ENCODE measurements at regions not wholly inside any gene's neighbourhood (a gene's known extent, or its start where the extent isn't known, plus 50 kb on each side); places are given as distances from the start of the nearest gene placed in this dataset.

GRCh38 chr10:58886406-58886805 is 290.0 kb upstream of the PHYHIPL start:
- Histone ChIP-seq H3K27ac (ENCODE audit: low read length) (peak overlapping the region; percentile 80), H3K36me3 (ENCODE audit: insufficient read depth, low read length) (no peaks in the 10 kb centered on the region), H3K9me2 (ENCODE audit: insufficient read depth, low read length) (no peaks in the 10 kb centered on the region), H3K79me2 (replicated peaks; ENCODE audit: insufficient read depth, low read length) (no peaks in the 10 kb centered on the region), H4K20me1 (ENCODE audit: insufficient read depth) (no peaks in the 10 kb centered on the region), H2AFZ (ENCODE audit: low read depth, low read length) (no peak overlapping the region), H3K27me3 (ENCODE audit: insufficient read depth, low read depth, low read length) (no peaks in the 10 kb centered on the region), H3K9me3 (ENCODE audit: low read length) (peaks cover 4% of the 10 kb centered on the region), H3K9ac (ENCODE audit: low read length) (peak overlapping the region; percentile 3), H3K4me3 (ENCODE audit: low read length) (peak overlapping the region; percentile 42), H3F3A (ENCODE audit: insufficient read depth, low read length, poor library complexity, severe bottlenecking) (peaks cover 4% of the 10 kb centered on the region), H3K4me2 (ENCODE audit: low read length) (peak overlapping the region; percentile 68)
- TF ChIP-seq SMC3 (conservative IDR thresholded peaks at IDR 0.05; ENCODE audit: poor library complexity): no peak
- peak; percentile 87 for TF ChIP-seq EP300 (conservative IDR thresholded peaks at IDR 0.05; ENCODE audit: poor library complexity, severe bottlenecking)
- TF ChIP-seq EZH2 (IDR thresholded peaks at IDR 0.05; ENCODE audit: borderline replicate concordance, insufficient read depth, low read length, poor library complexity, severe bottlenecking): no peak
- TF ChIP-seq MXI1 (conservative IDR thresholded peaks at IDR 0.05; ENCODE audit: poor library complexity, severe bottlenecking): no peak
- TF ChIP-seq, protein P1, sequence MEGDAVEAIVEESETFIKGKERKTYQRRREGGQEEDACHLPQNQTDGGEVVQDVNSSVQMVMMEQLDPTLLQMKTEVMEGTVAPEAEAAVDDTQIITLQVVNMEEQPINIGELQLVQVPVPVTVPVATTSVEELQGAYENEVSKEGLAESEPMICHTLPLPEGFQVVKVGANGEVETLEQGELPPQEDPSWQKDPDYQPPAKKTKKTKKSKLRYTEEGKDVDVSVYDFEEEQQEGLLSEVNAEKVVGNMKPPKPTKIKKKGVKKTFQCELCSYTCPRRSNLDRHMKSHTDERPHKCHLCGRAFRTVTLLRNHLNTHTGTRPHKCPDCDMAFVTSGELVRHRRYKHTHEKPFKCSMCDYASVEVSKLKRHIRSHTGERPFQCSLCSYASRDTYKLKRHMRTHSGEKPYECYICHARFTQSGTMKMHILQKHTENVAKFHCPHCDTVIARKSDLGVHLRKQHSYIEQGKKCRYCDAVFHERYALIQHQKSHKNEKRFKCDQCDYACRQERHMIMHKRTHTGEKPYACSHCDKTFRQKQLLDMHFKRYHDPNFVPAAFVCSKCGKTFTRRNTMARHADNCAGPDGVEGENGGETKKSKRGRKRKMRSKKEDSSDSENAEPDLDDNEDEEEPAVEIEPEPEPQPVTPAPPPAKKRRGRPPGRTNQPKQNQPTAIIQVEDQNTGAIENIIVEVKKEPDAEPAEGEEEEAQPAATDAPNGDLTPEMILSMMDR (IDR thresholded peaks at IDR 0.05; ENCODE audit: poor library complexity, severe bottlenecking): no peak
- no peak for TF ChIP-seq TAF1 (IDR thresholded peaks at IDR 0.05; ENCODE audit: low read depth)
- TF ChIP-seq, protein P2, sequence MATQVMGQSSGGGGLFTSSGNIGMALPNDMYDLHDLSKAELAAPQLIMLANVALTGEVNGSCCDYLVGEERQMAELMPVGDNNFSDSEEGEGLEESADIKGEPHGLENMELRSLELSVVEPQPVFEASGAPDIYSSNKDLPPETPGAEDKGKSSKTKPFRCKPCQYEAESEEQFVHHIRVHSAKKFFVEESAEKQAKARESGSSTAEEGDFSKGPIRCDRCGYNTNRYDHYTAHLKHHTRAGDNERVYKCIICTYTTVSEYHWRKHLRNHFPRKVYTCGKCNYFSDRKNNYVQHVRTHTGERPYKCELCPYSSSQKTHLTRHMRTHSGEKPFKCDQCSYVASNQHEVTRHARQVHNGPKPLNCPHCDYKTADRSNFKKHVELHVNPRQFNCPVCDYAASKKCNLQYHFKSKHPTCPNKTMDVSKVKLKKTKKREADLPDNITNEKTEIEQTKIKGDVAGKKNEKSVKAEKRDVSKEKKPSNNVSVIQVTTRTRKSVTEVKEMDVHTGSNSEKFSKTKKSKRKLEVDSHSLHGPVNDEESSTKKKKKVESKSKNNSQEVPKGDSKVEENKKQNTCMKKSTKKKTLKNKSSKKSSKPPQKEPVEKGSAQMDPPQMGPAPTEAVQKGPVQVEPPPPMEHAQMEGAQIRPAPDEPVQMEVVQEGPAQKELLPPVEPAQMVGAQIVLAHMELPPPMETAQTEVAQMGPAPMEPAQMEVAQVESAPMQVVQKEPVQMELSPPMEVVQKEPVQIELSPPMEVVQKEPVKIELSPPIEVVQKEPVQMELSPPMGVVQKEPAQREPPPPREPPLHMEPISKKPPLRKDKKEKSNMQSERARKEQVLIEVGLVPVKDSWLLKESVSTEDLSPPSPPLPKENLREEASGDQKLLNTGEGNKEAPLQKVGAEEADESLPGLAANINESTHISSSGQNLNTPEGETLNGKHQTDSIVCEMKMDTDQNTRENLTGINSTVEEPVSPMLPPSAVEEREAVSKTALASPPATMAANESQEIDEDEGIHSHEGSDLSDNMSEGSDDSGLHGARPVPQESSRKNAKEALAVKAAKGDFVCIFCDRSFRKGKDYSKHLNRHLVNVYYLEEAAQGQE (IDR thresholded peaks at IDR 0.05; ENCODE audit: borderline replicate concordance): peak; percentile 66
- no peak for TF ChIP-seq RAD21 (conservative IDR thresholded peaks at IDR 0.05)
- TF ChIP-seq POLR2AphosphoS5 (IDR thresholded peaks at IDR 0.05): peak; percentile 80

- Histone ChIP-seq H3K79me2 (replicated peaks; ENCODE audit: insufficient read depth, low read length) (no peaks in the 10 kb centered on the region), H3K9me2 (ENCODE audit: insufficient read depth, low read length) (no peaks in the 10 kb centered on the region), H3K36me3 (ENCODE audit: insufficient read depth, low read length) (no peaks in the 10 kb centered on the region), H2AFZ (ENCODE audit: low read depth, low read length) (no peak overlapping the region), H3K27me3 (ENCODE audit: insufficient read depth, low read depth, low read length) (no peaks in the 10 kb centered on the region), H3K9me3 (ENCODE audit: low read length) (peaks cover 2% of the 10 kb centered on the region), H3K27ac (ENCODE audit: low read length) (peak overlapping the region; percentile 80), H3K4me2 (ENCODE audit: low read length) (peak overlapping the region; percentile 68), H3K4me3 (ENCODE audit: low read length) (peak overlapping the region; percentile 42), H3F3A (ENCODE audit: insufficient read depth, low read length, poor library complexity, severe bottlenecking) (peaks cover 4% of the 10 kb centered on the region), H4K20me1 (ENCODE audit: insufficient read depth) (no peaks in the 10 kb centered on the region), H3K9ac (ENCODE audit: low read length) (no peak overlapping the region)
- no peak for TF ChIP-seq MXI1 (conservative IDR thresholded peaks at IDR 0.05; ENCODE audit: poor library complexity, severe bottlenecking)
- TF ChIP-seq EZH2 (IDR thresholded peaks at IDR 0.05; ENCODE audit: borderline replicate concordance, insufficient read depth, low read length, poor library complexity, severe bottlenecking): no peak
- TF ChIP-seq, protein P1 (IDR thresholded peaks at IDR 0.05; ENCODE audit: poor library complexity, severe bottlenecking): no peak
- TF ChIP-seq, protein P2 (IDR thresholded peaks at IDR 0.05; ENCODE audit: borderline replicate concordance): no peak
- no peak for TF ChIP-seq RAD21 (conservative IDR thresholded peaks at IDR 0.05)
These were observed 289.0 kb upstream of the PHYHIPL start for GRCh38 chr10:58887474-58887873.
